Panc1 (cell line): ENCODE measurements at regions not wholly inside any gene's neighbourhood (a gene's known extent, or its start where the extent isn't known, plus 50 kb on each side); places are given as distances from the start of the nearest gene placed in this dataset.

Experiments used
- ATAC-seq: fragments of 200-7000 bp; cut with Tn5 transposase; 2 replicates; pipeline ENCODE4 v1.9.1; 2020; ENCODE audit warnings: mild to moderate bottlenecking, moderate library complexity
- BruUV-seq: library from RNA; stranded (reverse); fragments of 400-500 nt; replicated peaks from 2 replicates; lab custom pipeline; 2021; lab: Mats Ljungman, UMichigan
- CTCF ChIA-PET: fragments of 300-600 bp; sonication (Branson Sonifier 250); formaldehyde crosslinking; loops from one replicate; lab custom pipeline; 2022; ENCODE audit warnings: antibody characterized with exemption; lab: Charles Lee
- POLR2A ChIA-PET: fragments of 300-600 bp; sonication (Branson Sonifier 250); formaldehyde crosslinking; loops from one replicate; lab custom pipeline; 2022; ENCODE audit warnings: antibody characterized with exemption; lab: Charles Lee
- DNase-seq: peaks from one replicate; pipeline ENCODE4 v3.0.0-alpha.2; 2010; ENCODE audit warnings: low read depth, low spot score
- H3K27ac ChIP-seq: 2 replicates; pipeline ENCODE4 v1.5.1; 2011; ENCODE audit warnings: mild to moderate bottlenecking, low read length, inconsistent platforms
- H3K27me3 ChIP-seq: fragments of 200-500 bp; sonication (Bioruptor generic); 2 replicates; pipeline ENCODE4 v1.6.0; 2014; ENCODE audit warnings: low read length, inconsistent platforms; ENCODE audit not compliant: control insufficient read depth, insufficient read depth
- H3K36me3 ChIP-seq: fragments of 200-500 bp; sonication (Bioruptor generic); 2 replicates; pipeline ENCODE4 v1.5.1; 2014; ENCODE audit warnings: inconsistent platforms, mild to moderate bottlenecking, low read length, moderate library complexity; ENCODE audit not compliant: control insufficient read depth, insufficient read depth
- H3K4me1 ChIP-seq: 2 replicates; pipeline ENCODE4 v1.5.1; 2011; ENCODE audit warnings: inconsistent platforms, mild to moderate bottlenecking, low read length, moderate library complexity; ENCODE audit not compliant: control insufficient read depth, insufficient read depth
- H3K4me3 ChIP-seq, 2 experiments: 2 replicates each; pipeline ENCODE4 v1.5.1; 2011 to 2012; ENCODE audit warnings: low read depth in 2 of 2, low read length in 2 of 2, mild to moderate bottlenecking in 2 of 2, inconsistent platforms in 1 of 2, moderate library complexity in 1 of 2
- H3K9me3 ChIP-seq: fragments of 200-500 bp; sonication (Bioruptor generic); 2 replicates; pipeline ENCODE4 v1.5.1; 2014; ENCODE audit warnings: low read depth, mild to moderate bottlenecking, inconsistent platforms, low read length, moderate library complexity; ENCODE audit not compliant: control insufficient read depth, insufficient read depth
- POLR2AphosphoS5 ChIP-seq: IDR thresholded peaks from 2 replicates; pipeline ENCODE4 v1.6.1; 2012; ENCODE audit warnings: mild to moderate bottlenecking, low read depth, low read length, moderate library complexity
- SIN3A ChIP-seq: IDR thresholded peaks from 2 replicates; pipeline ENCODE4 v1.6.1; 2012; ENCODE audit warnings: low read depth, mild to moderate bottlenecking, low read length, moderate library complexity, borderline replicate concordance; ENCODE audit not compliant: insufficient read depth
- TCF7L2 ChIP-seq: IDR thresholded peaks from 2 replicates; pipeline ENCODE4 v1.6.1; 2011; ENCODE audit warnings: mild to moderate bottlenecking, low read depth, low read length, inconsistent platforms
- in situ Hi-C: cut with HindIII; loops from 2 replicates; pipeline ENCODE4 v1.10.0; 2016; ENCODE audit warnings: low sequenced_read_pairs, low pct_unique_long_range_greater_than_20kb
- intact Hi-C: fragments of 100-400 bp; cut with micrococcal nuclease; formaldehyde crosslinking; loops from one replicate; pipeline ENCODE4 v1.10.0; 2022; ENCODE audit not compliant: unreplicated experiment
- TF ChIP-seq, protein P1 (sequence below): fragments of 450-650 bp; IDR thresholded peaks from 2 replicates; pipeline ENCODE4 v1.5.1; 2017; ENCODE audit warnings: mild to moderate bottlenecking
- TF ChIP-seq, protein P2 (sequence below), 2 experiments: IDR thresholded peaks; 2 replicates each; pipeline ENCODE4 v1.6.1; 2011 to 2012; ENCODE audit warnings: low read depth in 2 of 2, control low read depth in 1 of 2, low read length in 1 of 2, mild to moderate bottlenecking in 1 of 2, moderate library complexity in 1 of 2; ENCODE audit not compliant: insufficient read depth in 1 of 2

DNA sequence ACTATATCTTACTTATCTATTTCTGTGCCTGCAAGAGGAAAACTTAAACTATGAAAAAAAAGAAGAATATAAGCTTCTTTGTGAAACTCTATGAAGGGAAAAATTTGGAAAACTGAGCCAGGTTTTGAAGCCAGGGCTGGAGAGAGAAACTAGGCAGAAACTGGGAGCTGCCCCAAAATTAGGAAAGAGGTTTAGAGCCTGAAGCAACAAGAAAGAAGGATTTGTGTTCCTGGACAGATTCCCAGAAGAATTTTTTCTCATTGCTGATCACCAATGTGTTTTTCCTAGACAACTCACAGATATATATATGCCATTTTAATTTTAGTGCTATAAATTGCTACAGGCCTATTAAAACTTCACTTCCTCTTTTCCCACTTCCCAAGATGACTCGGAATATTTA is 245.0 kb upstream of the GEMIN8 start:
- POLR2A ChIA-PET = no interaction called here
- Histone ChIP-seq H3K4me3 (no peak overlapping the region), H3K9me3 (no peaks in the 10 kb centered on the region), H3K4me1 (no peaks in the 10 kb centered on the region), H3K27ac (no peak overlapping the region), H3K36me3 (no peaks in the 10 kb centered on the region), H3K27me3 (no peaks in the 10 kb centered on the region)
- no TSS peak for BruUV-seq
- DNase-seq (no peak), ATAC-seq (no peak)
- intact Hi-C loops = no loop called here
- TF ChIP-seq POLR2AphosphoS5 (no peak), TCF7L2 (no peak), SIN3A (no peak)
- TF ChIP-seq, protein P1, sequence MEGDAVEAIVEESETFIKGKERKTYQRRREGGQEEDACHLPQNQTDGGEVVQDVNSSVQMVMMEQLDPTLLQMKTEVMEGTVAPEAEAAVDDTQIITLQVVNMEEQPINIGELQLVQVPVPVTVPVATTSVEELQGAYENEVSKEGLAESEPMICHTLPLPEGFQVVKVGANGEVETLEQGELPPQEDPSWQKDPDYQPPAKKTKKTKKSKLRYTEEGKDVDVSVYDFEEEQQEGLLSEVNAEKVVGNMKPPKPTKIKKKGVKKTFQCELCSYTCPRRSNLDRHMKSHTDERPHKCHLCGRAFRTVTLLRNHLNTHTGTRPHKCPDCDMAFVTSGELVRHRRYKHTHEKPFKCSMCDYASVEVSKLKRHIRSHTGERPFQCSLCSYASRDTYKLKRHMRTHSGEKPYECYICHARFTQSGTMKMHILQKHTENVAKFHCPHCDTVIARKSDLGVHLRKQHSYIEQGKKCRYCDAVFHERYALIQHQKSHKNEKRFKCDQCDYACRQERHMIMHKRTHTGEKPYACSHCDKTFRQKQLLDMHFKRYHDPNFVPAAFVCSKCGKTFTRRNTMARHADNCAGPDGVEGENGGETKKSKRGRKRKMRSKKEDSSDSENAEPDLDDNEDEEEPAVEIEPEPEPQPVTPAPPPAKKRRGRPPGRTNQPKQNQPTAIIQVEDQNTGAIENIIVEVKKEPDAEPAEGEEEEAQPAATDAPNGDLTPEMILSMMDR = no peak
- CTCF ChIA-PET = no interaction called here
- in situ Hi-C loops = no loop called here

GRCh38 chrX:14267216-14267615 is 237.5 kb upstream of the GEMIN8 start:
- TF ChIP-seq, protein P2, sequence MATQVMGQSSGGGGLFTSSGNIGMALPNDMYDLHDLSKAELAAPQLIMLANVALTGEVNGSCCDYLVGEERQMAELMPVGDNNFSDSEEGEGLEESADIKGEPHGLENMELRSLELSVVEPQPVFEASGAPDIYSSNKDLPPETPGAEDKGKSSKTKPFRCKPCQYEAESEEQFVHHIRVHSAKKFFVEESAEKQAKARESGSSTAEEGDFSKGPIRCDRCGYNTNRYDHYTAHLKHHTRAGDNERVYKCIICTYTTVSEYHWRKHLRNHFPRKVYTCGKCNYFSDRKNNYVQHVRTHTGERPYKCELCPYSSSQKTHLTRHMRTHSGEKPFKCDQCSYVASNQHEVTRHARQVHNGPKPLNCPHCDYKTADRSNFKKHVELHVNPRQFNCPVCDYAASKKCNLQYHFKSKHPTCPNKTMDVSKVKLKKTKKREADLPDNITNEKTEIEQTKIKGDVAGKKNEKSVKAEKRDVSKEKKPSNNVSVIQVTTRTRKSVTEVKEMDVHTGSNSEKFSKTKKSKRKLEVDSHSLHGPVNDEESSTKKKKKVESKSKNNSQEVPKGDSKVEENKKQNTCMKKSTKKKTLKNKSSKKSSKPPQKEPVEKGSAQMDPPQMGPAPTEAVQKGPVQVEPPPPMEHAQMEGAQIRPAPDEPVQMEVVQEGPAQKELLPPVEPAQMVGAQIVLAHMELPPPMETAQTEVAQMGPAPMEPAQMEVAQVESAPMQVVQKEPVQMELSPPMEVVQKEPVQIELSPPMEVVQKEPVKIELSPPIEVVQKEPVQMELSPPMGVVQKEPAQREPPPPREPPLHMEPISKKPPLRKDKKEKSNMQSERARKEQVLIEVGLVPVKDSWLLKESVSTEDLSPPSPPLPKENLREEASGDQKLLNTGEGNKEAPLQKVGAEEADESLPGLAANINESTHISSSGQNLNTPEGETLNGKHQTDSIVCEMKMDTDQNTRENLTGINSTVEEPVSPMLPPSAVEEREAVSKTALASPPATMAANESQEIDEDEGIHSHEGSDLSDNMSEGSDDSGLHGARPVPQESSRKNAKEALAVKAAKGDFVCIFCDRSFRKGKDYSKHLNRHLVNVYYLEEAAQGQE (IDR thresholded peaks at IDR 0.05; ENCODE audit: insufficient read depth in 1 of 2, low read depth in 2 of 2, low read length in 1 of 2) = no peak
- TF ChIP-seq, protein P1 = no peak
- TF ChIP-seq TCF7L2 = no peak
- TF ChIP-seq SIN3A = no peak
- TF ChIP-seq POLR2AphosphoS5 = no peak
- no peak for DNase-seq
- ChIA-PET CTCF (no interaction called here), POLR2A (no interaction called here)
- no peaks in the 10 kb centered on the region for H3K9me3 ChIP-seq
- H3K27ac ChIP-seq = no peak overlapping the region
- ATAC-seq = no peak
- no peaks in the 10 kb centered on the region for H3K4me1 ChIP-seq
- intact Hi-C loops = no loop called here
- no peaks in the 10 kb centered on the region for H3K36me3 ChIP-seq
- BruUV-seq = no TSS peak
- in situ Hi-C loops = no loop called here
- H3K4me3 ChIP-seq = no peak overlapping the region
- H3K27me3 ChIP-seq = no peaks in the 10 kb centered on the region
